ENCODE measurements at regions not wholly inside any gene's neighbourhood (a gene's known extent, or its start where the extent isn't known, plus 50 kb on each side); places are given as distances from the start of the nearest gene placed in this dataset.

DNA sequence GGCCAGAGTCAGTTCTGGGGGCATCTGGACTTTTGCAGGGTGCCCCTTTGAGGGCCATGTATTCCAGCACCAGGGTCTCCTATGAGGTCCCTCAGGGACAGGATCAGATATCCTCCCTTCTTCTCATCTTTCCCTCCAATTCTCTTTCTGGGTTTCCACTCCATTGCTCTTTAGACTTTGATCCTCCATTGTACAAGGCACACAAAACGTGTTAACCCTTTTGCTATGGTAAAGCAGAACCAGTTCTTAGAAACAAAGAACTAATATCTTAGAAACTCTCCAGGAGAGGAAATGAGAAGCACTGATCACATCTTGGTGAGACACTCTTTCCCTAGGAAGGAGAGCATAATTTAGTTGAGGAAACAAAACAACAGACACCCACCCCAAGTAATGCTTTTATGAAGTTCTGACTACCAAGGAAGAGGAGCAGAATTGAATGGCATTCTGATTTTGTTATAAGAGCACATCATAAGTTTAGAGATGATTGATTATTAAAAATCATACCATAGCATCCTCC lies 200.7 kb upstream of the NPY2R start:
- DNase-seq = no peak
- Mint-ChIP-seq H3K4me1 (ENCODE audit: low read depth, unreplicated experiment) (no peaks in the 10 kb centered on the region), H3K9me3 (ENCODE audit: low read depth, unreplicated experiment) (no peaks in the 10 kb centered on the region), H3K4me3 (ENCODE audit: low read depth, unreplicated experiment) (no peak overlapping the region), H3K36me3 (ENCODE audit: insufficient read depth, unreplicated experiment) (no peaks in the 10 kb centered on the region), H3K27ac (ENCODE audit: unreplicated experiment) (no peak overlapping the region), H3K27me3 (ENCODE audit: unreplicated experiment) (no peaks in the 10 kb centered on the region)
- CTCF ChIA-PET = no interaction called here
- TF ChIP-seq, protein P1, sequence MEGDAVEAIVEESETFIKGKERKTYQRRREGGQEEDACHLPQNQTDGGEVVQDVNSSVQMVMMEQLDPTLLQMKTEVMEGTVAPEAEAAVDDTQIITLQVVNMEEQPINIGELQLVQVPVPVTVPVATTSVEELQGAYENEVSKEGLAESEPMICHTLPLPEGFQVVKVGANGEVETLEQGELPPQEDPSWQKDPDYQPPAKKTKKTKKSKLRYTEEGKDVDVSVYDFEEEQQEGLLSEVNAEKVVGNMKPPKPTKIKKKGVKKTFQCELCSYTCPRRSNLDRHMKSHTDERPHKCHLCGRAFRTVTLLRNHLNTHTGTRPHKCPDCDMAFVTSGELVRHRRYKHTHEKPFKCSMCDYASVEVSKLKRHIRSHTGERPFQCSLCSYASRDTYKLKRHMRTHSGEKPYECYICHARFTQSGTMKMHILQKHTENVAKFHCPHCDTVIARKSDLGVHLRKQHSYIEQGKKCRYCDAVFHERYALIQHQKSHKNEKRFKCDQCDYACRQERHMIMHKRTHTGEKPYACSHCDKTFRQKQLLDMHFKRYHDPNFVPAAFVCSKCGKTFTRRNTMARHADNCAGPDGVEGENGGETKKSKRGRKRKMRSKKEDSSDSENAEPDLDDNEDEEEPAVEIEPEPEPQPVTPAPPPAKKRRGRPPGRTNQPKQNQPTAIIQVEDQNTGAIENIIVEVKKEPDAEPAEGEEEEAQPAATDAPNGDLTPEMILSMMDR (IDR thresholded peaks at IDR 0.05; ENCODE audit: unreplicated experiment) = no peak
- intact Hi-C loops (cut with micrococcal nuclease; ENCODE audit: unreplicated experiment) = no loop called here
- BruUV-seq (replicated peaks) = no TSS peak

DNA sequence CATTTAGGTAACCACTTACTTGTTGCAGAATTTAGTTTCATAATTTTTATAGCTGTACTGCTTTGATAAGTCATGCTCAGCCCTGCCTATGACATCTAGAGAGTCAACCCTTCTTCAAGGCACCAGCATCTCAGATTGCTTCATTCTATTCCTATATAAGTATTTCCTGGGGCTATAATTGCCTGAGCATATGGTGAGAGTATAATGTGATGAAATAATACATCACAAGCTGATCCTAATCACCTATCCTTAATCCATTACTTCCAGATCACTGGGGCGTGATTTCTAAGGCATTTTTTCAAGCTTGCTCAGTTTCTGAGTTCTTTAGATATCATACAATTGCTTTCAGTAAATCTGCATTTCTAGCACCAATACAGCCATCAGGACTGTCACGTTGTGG lies 200.0 kb upstream of the NPY2R start:
- no peaks in the 10 kb centered on the region for H3K9me3 Mint-ChIP-seq (ENCODE audit: low read depth, unreplicated experiment)
- H3K27ac Mint-ChIP-seq (ENCODE audit: unreplicated experiment) = no peak overlapping the region
- no peak for DNase-seq
- intact Hi-C loops (cut with micrococcal nuclease; ENCODE audit: unreplicated experiment) = no loop called here
- CTCF ChIA-PET = no interaction called here
- H3K4me3 Mint-ChIP-seq (ENCODE audit: low read depth, unreplicated experiment) = no peak overlapping the region
- no peaks in the 10 kb centered on the region for H3K4me1 Mint-ChIP-seq (ENCODE audit: low read depth, unreplicated experiment)
- no peaks in the 10 kb centered on the region for H3K36me3 Mint-ChIP-seq (ENCODE audit: insufficient read depth, unreplicated experiment)
- no TSS peak for BruUV-seq (replicated peaks)
- no peaks in the 10 kb centered on the region for H3K27me3 Mint-ChIP-seq (ENCODE audit: unreplicated experiment)
- TF ChIP-seq, protein P1 (IDR thresholded peaks at IDR 0.05; ENCODE audit: unreplicated experiment) = no peak

DNA sequence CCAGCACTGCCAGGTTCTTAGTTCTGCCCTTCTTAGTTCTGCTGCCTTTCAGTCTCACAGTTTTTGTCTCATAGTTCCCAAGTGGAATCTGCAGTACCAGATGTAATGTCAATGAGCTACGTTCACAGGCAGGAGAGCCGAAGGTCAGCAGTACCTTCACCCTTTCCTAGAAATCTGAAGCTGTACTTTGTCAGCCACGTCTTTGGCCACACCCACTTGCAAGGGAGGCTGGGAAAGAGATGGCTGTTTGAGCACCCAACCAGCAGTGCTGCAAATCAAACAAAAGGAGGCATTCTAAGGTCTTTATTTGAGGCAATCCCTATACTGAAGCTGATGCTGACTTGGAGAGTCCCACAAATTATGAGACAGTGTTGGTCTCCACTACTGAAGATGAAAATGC lies 199.1 kb upstream of the NPY2R start:
- intact Hi-C loops (cut with micrococcal nuclease; ENCODE audit: unreplicated experiment) = no loop called here
- CTCF ChIA-PET = interaction anchor here (0.8 kb wide), 1 partner anchor 171 kb away, joined by 3 read pairs; no protein-coding TSS in a partner anchor
- Mint-ChIP-seq H3K36me3 (ENCODE audit: insufficient read depth, unreplicated experiment) (no peaks in the 10 kb centered on the region), H3K9me3 (ENCODE audit: low read depth, unreplicated experiment) (no peaks in the 10 kb centered on the region), H3K4me1 (ENCODE audit: low read depth, unreplicated experiment) (no peaks in the 10 kb centered on the region), H3K4me3 (ENCODE audit: low read depth, unreplicated experiment) (no peak overlapping the region), H3K27ac (ENCODE audit: unreplicated experiment) (no peak overlapping the region), H3K27me3 (ENCODE audit: unreplicated experiment) (no peaks in the 10 kb centered on the region)
- TF ChIP-seq, protein P1 (IDR thresholded peaks at IDR 0.05; ENCODE audit: unreplicated experiment) = no peak
- no TSS peak for BruUV-seq (replicated peaks)
- DNase-seq = no peak

DNA sequence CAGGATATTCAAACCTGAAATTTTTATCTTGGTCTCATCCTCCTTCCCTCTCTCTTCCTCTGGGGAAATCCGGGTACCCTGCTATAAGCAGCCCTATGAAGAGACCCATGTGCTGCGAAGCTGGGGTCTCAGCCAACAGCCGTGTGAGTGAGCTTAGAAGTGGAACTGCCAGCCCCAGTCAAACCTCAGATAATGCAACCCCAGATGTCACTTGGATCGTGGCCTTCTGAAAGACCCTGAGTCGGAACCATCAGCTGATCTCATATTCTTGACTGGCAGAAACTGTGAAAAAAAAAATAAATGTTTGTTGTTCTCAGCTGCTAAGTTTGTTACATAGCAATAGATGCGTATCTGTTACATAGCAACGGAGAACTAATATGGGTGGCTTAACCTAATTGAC lies 198.1 kb upstream of the NPY2R start:
- TF ChIP-seq, protein P1 (IDR thresholded peaks at IDR 0.05; ENCODE audit: unreplicated experiment) = no peak
- no peaks in the 10 kb centered on the region for H3K4me1 Mint-ChIP-seq (ENCODE audit: low read depth, unreplicated experiment)
- no peaks in the 10 kb centered on the region for H3K9me3 Mint-ChIP-seq (ENCODE audit: low read depth, unreplicated experiment)
- BruUV-seq (replicated peaks) = no TSS peak
- H3K36me3 Mint-ChIP-seq (ENCODE audit: insufficient read depth, unreplicated experiment) = no peaks in the 10 kb centered on the region
- intact Hi-C loops (cut with micrococcal nuclease; ENCODE audit: unreplicated experiment) = no loop called here
- CTCF ChIA-PET = no interaction called here
- DNase-seq = no peak
- peaks cover 7% of the 10 kb centered on the region for H3K27me3 Mint-ChIP-seq (ENCODE audit: unreplicated experiment)
- H3K4me3 Mint-ChIP-seq (ENCODE audit: low read depth, unreplicated experiment) = no peak overlapping the region
- no peak overlapping the region for H3K27ac Mint-ChIP-seq (ENCODE audit: unreplicated experiment)
